GM12878 (cell line): ENCODE measurements at regions not wholly inside any gene's neighbourhood (a gene's known extent, or its start where the extent isn't known, plus 50 kb on each side); places are given as distances from the start of the nearest gene placed in this dataset.

Experiments used
- CREB1 ChIP-seq: IDR thresholded peaks from 2 replicates; pipeline ENCODE4 v1.6.1; 2012; ENCODE audit warnings: low read depth, mild to moderate bottlenecking, inconsistent platforms
- EP300 ChIP-seq, 2 experiments: fragments of 150-350 bp in 1 of 2; IDR thresholded peaks; 2 replicates each; pipeline ENCODE4 v1.6.1; 2011 to 2012; ENCODE audit warnings: low read depth in 2 of 2, low read length in 2 of 2, borderline replicate concordance in 1 of 2, improper control_type of control experiment in 1 of 2, inconsistent platforms in 1 of 2; ENCODE audit not compliant: control insufficient read depth in 1 of 2
- TF ChIP-seq, protein P1 (sequence below): IDR thresholded peaks from 2 replicates; pipeline ENCODE4 v1.6.1; 2012; ENCODE audit warnings: low read depth, low read length, improper control_type of control experiment

GRCh38 chr3:113105093-113105449 is 106.3 kb upstream of the BOC start:
- TF ChIP-seq EP300 (IDR thresholded peaks at IDR 0.05; ENCODE audit: borderline replicate concordance in 1 of 2, control insufficient read depth in 1 of 2, low read depth in 2 of 2, low read length in 2 of 2), result no peak
- TF ChIP-seq, protein P1, sequence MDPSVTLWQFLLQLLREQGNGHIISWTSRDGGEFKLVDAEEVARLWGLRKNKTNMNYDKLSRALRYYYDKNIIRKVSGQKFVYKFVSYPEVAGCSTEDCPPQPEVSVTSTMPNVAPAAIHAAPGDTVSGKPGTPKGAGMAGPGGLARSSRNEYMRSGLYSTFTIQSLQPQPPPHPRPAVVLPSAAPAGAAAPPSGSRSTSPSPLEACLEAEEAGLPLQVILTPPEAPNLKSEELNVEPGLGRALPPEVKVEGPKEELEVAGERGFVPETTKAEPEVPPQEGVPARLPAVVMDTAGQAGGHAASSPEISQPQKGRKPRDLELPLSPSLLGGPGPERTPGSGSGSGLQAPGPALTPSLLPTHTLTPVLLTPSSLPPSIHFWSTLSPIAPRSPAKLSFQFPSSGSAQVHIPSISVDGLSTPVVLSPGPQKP, result no peak
- TF ChIP-seq CREB1, result no peak
